Neural cell (in vitro differentiated cells): ENCODE measurements at regions not wholly inside any gene's neighbourhood (a gene's known extent, or its start where the extent isn't known, plus 50 kb on each side); places are given as distances from the start of the nearest gene placed in this dataset.

ENCODE experiments used
- H2AFZ ChIP-seq: fragments of 200-600, 300-800 bp; sonication (generic), shearing (Covaris generic); 2 replicates; pipeline ENCODE4 v1.6.0; 2014; ENCODE audit warnings: low read depth, mild to moderate bottlenecking, antibody characterized with exemption, low read length, moderate library complexity
- H3F3A ChIP-seq: fragments of 200-600 bp; shearing (Covaris generic); 2 replicates; pipeline ENCODE4 v1.6.1; 2016; ENCODE audit warnings: mild to moderate bottlenecking, moderate library complexity, mixed read lengths, antibody characterized with exemption, low read length; ENCODE audit not compliant: insufficient read depth, poor library complexity, severe bottlenecking
- H3K27ac ChIP-seq: fragments of 200-600, 300-800 bp; sonication (generic), shearing (Covaris generic); 2 replicates; pipeline ENCODE4 v1.5.1; 2014; ENCODE audit warnings: mild to moderate bottlenecking, low read length, moderate library complexity
- H3K27me3 ChIP-seq: fragments of 300-800, 200-600 bp; sonication (generic), shearing (Covaris generic); 2 replicates; pipeline ENCODE4 v1.6.0; 2014; ENCODE audit warnings: mild to moderate bottlenecking, low read depth, low read length, moderate library complexity; ENCODE audit not compliant: insufficient read depth
- H3K36me3 ChIP-seq: fragments of 300-800, 200-600 bp; sonication (generic), shearing (Covaris generic); 2 replicates; pipeline ENCODE4 v1.5.1; 2014; ENCODE audit warnings: mild to moderate bottlenecking, antibody characterized with exemption, low read length, moderate library complexity; ENCODE audit not compliant: insufficient read depth
- H3K4me2 ChIP-seq: fragments of 300-800, 200-600 bp; sonication (generic), shearing (Covaris generic); 2 replicates; pipeline ENCODE4 v1.6.0; 2014; ENCODE audit warnings: mild to moderate bottlenecking, low read length
- H3K4me3 ChIP-seq: fragments of 300-800, 200-600 bp; sonication (generic), shearing (Covaris generic); 2 replicates; pipeline ENCODE4 v1.5.1; 2014; ENCODE audit warnings: mild to moderate bottlenecking, low read length, moderate library complexity
- H3K79me2 ChIP-seq: fragments of 200-600 bp; shearing (Covaris generic); replicated peaks from 2 replicates; pipeline ENCODE4 v1.6.0; 2014; ENCODE audit warnings: mild to moderate bottlenecking, low read length, moderate library complexity; ENCODE audit not compliant: insufficient read depth
- H3K9ac ChIP-seq: fragments of 300-800, 200-600 bp; sonication (generic), shearing (Covaris generic); 2 replicates; pipeline ENCODE4 v1.6.1; 2016; ENCODE audit warnings: mild to moderate bottlenecking, low read length, mixed read lengths
- H3K9me2 ChIP-seq: fragments of 200-600 bp; shearing (Covaris generic); 2 replicates; pipeline ENCODE4 v1.6.1; 2016; ENCODE audit warnings: mild to moderate bottlenecking, low read length, mixed read lengths; ENCODE audit not compliant: insufficient read depth
- H3K9me3 ChIP-seq: fragments of 200-600, 300-800 bp; sonication (generic), shearing (Covaris generic); 2 replicates; pipeline ENCODE4 v1.6.1; 2016; ENCODE audit warnings: mild to moderate bottlenecking, mixed run types, low read length, moderate library complexity, mixed read lengths
- H4K20me1 ChIP-seq: fragments of 200-600 bp; shearing (Covaris generic); 2 replicates; pipeline ENCODE4 v1.6.1; 2016; ENCODE audit warnings: mild to moderate bottlenecking, mixed run types; ENCODE audit not compliant: insufficient read depth
- CTCF ChIP-seq: fragments of 450-650 bp; IDR thresholded peaks from 2 replicates; pipeline ENCODE4 v1.5.1; 2014; ENCODE audit warnings: antibody characterized with exemption, mild to moderate bottlenecking, moderate library complexity; ENCODE audit not compliant: poor library complexity, severe bottlenecking
- EP300 ChIP-seq: fragments of 450-650 bp; conservative IDR thresholded peaks from 2 replicates; pipeline ENCODE4 v1.6.1; 2014; ENCODE audit warnings: antibody characterized with exemption, mild to moderate bottlenecking, moderate library complexity; ENCODE audit not compliant: poor library complexity, severe bottlenecking
- EZH2 ChIP-seq: fragments of 200-600, 300-800 bp; shearing (Covaris generic), sonication (generic); IDR thresholded peaks from 2 replicates; pipeline ENCODE4 v1.6.1; 2014; ENCODE audit warnings: antibody characterized with exemption, low read length, borderline replicate concordance, mild to moderate bottlenecking; ENCODE audit not compliant: insufficient read depth, poor library complexity, severe bottlenecking
- MXI1 ChIP-seq: fragments of 450-650 bp; conservative IDR thresholded peaks from 2 replicates; pipeline ENCODE4 v1.6.1; 2014; ENCODE audit warnings: antibody characterized with exemption, mild to moderate bottlenecking; ENCODE audit not compliant: poor library complexity, severe bottlenecking
- POLR2AphosphoS5 ChIP-seq: IDR thresholded peaks from 2 replicates; pipeline ENCODE4 v1.6.1; 2012
- RAD21 ChIP-seq: fragments of 450-650 bp; conservative IDR thresholded peaks from 2 replicates; pipeline ENCODE4 v1.6.1; 2014; ENCODE audit warnings: antibody characterized with exemption, mild to moderate bottlenecking, moderate library complexity
- REST ChIP-seq: IDR thresholded peaks from 2 replicates; pipeline ENCODE4 v1.6.1; 2012; ENCODE audit warnings: borderline replicate concordance
- SMC3 ChIP-seq: fragments of 450-650 bp; conservative IDR thresholded peaks from 2 replicates; pipeline ENCODE4 v1.6.1; 2014; ENCODE audit warnings: antibody characterized with exemption, mild to moderate bottlenecking, moderate library complexity; ENCODE audit not compliant: poor library complexity
- TAF1 ChIP-seq: IDR thresholded peaks from 2 replicates; pipeline ENCODE4 v1.6.1; 2012; ENCODE audit warnings: low read depth

GRCh38 chr18:73156117-73156516 is 288.3 kb upstream of the NETO1 start:
- no peaks in the 10 kb centered on the region for H3K36me3 ChIP-seq
- no peaks in the 10 kb centered on the region for H3K79me2 ChIP-seq
- TF ChIP-seq SMC3 (no peak), EP300 (no peak), MXI1 (no peak), REST (no peak), RAD21 (no peak), EZH2 (no peak), POLR2AphosphoS5 (no peak), CTCF (no peak), TAF1 (no peak)
- no peaks in the 10 kb centered on the region for H4K20me1 ChIP-seq
- H3K4me3 ChIP-seq: no peak overlapping the region
- no peaks in the 10 kb centered on the region for H3K9me3 ChIP-seq
- no peaks in the 10 kb centered on the region for H3F3A ChIP-seq
- H3K4me2 ChIP-seq: no peak overlapping the region
- H3K9me2 ChIP-seq: no peaks in the 10 kb centered on the region
- no peak overlapping the region for H3K27ac ChIP-seq
- no peak overlapping the region for H2AFZ ChIP-seq
- H3K27me3 ChIP-seq: no peaks in the 10 kb centered on the region
- no peak overlapping the region for H3K9ac ChIP-seq

GRCh38 chr18:73153271-73153670 is 285.5 kb upstream of the NETO1 start:
- no peaks in the 10 kb centered on the region for H3K9me3 ChIP-seq
- no peaks in the 10 kb centered on the region for H3K9me2 ChIP-seq
- no peaks in the 10 kb centered on the region for H4K20me1 ChIP-seq
- H3K27ac ChIP-seq: no peak overlapping the region
- H2AFZ ChIP-seq: no peak overlapping the region
- no peak overlapping the region for H3K4me3 ChIP-seq
- H3K4me2 ChIP-seq: no peak overlapping the region
- TF ChIP-seq REST: no peak
- no peak for TF ChIP-seq TAF1
- TF ChIP-seq MXI1: no peak
- TF ChIP-seq POLR2AphosphoS5: no peak
- no peak for TF ChIP-seq EZH2
- TF ChIP-seq RAD21: no peak
- no peak for TF ChIP-seq CTCF
- no peak for TF ChIP-seq EP300
- no peak for TF ChIP-seq SMC3
- H3K27me3 ChIP-seq: no peaks in the 10 kb centered on the region
- no peak overlapping the region for H3K9ac ChIP-seq
- no peaks in the 10 kb centered on the region for H3K79me2 ChIP-seq
- no peaks in the 10 kb centered on the region for H3F3A ChIP-seq
- no peaks in the 10 kb centered on the region for H3K36me3 ChIP-seq
